D721Med (cell line): ENCODE measurements at regions not wholly inside any gene's neighbourhood (a gene's known extent, or its start where the extent isn't known, plus 50 kb on each side); places are given as distances from the start of the nearest gene placed in this dataset.

Source experiments
- DNase-seq: peaks from one replicate; pipeline ENCODE4 v3.0.0; 2011; ENCODE audit warnings: low spot score; ENCODE audit not compliant: insufficient read length
- FAIRE-seq: peaks from 2 replicates; lab custom pipeline; 2011; peaks lifted over from hg19 to GRCh38; lab: Jason Lieb, UNC
- CTCF ChIP-seq: IDR thresholded peaks from 2 replicates; pipeline ENCODE4 v1.5.1; 2012; ENCODE audit warnings: mild to moderate bottlenecking, control low read depth; ENCODE audit not compliant: insufficient read depth; ENCODE audit errors: missing control alignments

DNA sequence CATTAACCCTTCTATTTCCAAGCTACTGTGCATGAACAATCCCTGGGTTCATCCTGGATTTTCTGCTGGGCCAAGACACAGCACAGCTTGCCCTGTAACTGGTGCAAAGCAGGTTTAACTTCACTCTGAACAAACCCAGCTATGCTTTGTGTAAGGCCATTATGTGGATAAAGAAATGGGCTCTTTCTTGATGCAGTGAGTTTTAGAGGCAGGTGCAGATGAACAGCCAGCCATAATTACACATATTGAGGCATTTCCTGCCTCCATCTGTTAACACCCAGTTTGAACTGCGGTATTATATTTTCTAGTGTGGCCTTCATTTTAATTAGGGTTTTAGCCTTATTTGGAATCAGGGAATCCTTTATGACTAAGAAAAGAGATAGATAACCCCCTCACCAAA lies 68.7 kb upstream of the ARX start:
- no peak for DNase-seq
- TF ChIP-seq CTCF, result no peak
- no peak for FAIRE-seq

DNA sequence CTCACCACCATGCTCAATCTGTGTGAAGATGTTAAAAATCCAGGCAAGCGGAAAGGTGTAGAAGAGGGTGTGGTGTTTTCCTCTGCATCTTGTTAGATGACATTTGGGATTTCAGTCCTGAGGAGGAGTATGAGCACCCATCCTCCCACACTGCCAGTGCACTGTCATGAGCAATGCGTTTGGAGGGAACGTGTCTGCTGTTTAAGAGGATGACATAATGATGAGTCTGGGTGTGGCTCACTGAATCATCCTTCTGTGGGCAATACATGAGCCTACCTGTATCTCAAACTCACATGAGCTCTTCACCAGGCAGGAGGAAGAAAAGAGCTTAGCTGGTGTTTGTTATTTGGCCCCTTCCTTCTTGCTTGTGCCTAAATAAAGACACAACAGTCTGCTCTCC lies 67.9 kb upstream of the ARX start:
- no peak for FAIRE-seq
- no peak for TF ChIP-seq CTCF
- no peak for DNase-seq

- DNase-seq (no peak), FAIRE-seq (no peak)
- no peak for TF ChIP-seq CTCF
Observed at GRCh38 chrX:25079020-25079419, 63.3 kb upstream of the ARX start.

GRCh38 chrX:25076941-25077500 lies 61.3 kb upstream of the ARX start:
- peak; percentile 16 for FAIRE-seq
- no peak for DNase-seq
- TF ChIP-seq CTCF, result no peak

GRCh38 chrX:25072247-25072646 lies 56.5 kb upstream of the ARX start:
- no peak for DNase-seq
- no peak for FAIRE-seq
- TF ChIP-seq CTCF, result no peak

GRCh38 chrX:25070038-25070437 lies 54.3 kb upstream of the ARX start:
- no peak for DNase-seq
- no peak for TF ChIP-seq CTCF
- no peak for FAIRE-seq

DNA sequence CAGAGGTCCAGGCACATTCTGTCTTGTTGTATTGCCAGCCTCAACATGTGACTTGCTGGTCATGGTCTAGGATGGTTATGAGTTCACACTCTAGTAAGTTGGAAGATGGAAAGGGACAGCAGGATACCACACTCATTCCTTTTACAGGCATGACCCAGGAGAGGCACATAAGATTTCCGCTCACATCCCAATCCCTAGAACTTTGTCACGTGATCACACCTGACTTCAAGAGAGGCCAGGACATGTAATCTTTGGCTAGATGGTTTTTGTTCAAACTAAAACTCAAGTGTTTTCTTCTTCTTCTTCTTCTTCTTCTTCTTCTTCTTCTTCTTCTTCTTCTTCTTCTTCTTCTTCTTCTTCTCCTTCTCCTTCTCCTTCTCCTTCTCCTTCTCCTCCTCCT lies 53.4 kb upstream of the ARX start:
- FAIRE-seq, result no peak
- TF ChIP-seq CTCF, result no peak
- DNase-seq, result no peak
